H1 (cell line): ENCODE measurements at regions not wholly inside any gene's neighbourhood (a gene's known extent, or its start where the extent isn't known, plus 50 kb on each side); places are given as distances from the start of the nearest gene placed in this dataset.

ENCODE experiments used
- CTCF ChIA-PET: fragments of 300-600 bp; sonication (Branson Sonifier 250); formaldehyde crosslinking; loops from one replicate; lab custom pipeline; 2021; ENCODE audit not compliant: partially characterized antibody; lab: Charles Lee
- POLR2A ChIA-PET: fragments of 300-600 bp; sonication (Branson Sonifier 250); formaldehyde crosslinking; loops from one replicate; lab custom pipeline; 2021; ENCODE audit warnings: inconsistent platforms; ENCODE audit not compliant: partially characterized antibody; lab: Charles Lee
- DNase-seq, 2 experiments: peaks; one replicate each; pipeline versions ENCODE4 v3.0.0 to v3.0.0-alpha.2; 2010 to 2022; ENCODE audit warnings: low spot score in 2 of 2, low read depth in 1 of 2, mixed read lengths in 1 of 2
- FAIRE-seq: peaks from 2 replicates; lab custom pipeline; 2011; peaks lifted over from hg19 to GRCh38; lab: Jason Lieb, UNC
- H2AFZ ChIP-seq: 2 replicates; pipeline ENCODE4 v1.8.1; 2012; ENCODE audit warnings: low read length, inconsistent platforms
- H2AK5ac ChIP-seq: 2 replicates; pipeline ENCODE4 v1.6.1; 2013; ENCODE audit warnings: low read depth, low read length
- H2BK120ac ChIP-seq: replicated peaks from 2 replicates; pipeline ENCODE3; 2013; ENCODE audit warnings: low read depth, low read length, inconsistent platforms
- H2BK12ac ChIP-seq: 2 replicates; pipeline ENCODE4 v1.6.1; 2013; ENCODE audit warnings: low read depth, low read length
- H2BK15ac ChIP-seq: 2 replicates; pipeline ENCODE4 v1.6.1; 2013; ENCODE audit warnings: low read length
- H2BK20ac ChIP-seq: 2 replicates; pipeline ENCODE4 v1.6.1; 2013; ENCODE audit warnings: low read length
- H2BK5ac ChIP-seq: 2 replicates; pipeline ENCODE4 v1.6.1; 2013; ENCODE audit warnings: low read depth, low read length
- H3K14ac ChIP-seq: 2 replicates; pipeline ENCODE4 v1.6.1; 2013; ENCODE audit warnings: inconsistent platforms; ENCODE audit not compliant: insufficient read length
- H3K18ac ChIP-seq: 2 replicates; pipeline ENCODE4 v1.6.1; 2013; ENCODE audit warnings: low read length; ENCODE audit errors: extremely low read depth
- H3K23ac ChIP-seq: 2 replicates; pipeline ENCODE4 v1.6.1; 2013; ENCODE audit warnings: inconsistent platforms; ENCODE audit not compliant: insufficient read length
- H3K23me2 ChIP-seq: 2 replicates; pipeline ENCODE4 v1.6.1; 2013; ENCODE audit warnings: low read depth, low read length
- H3K27ac ChIP-seq: 2 replicates; pipeline ENCODE4 v1.6.1; 2011; ENCODE audit warnings: low read depth, low read length, inconsistent platforms
- H3K27me3 ChIP-seq, 4 experiments: replicated peaks in 1 of 4; 1 replicate in 1 of 4; 2 replicates in 3 of 4; pipeline versions ENCODE4 v1.6.1 to v1.8.1; 2011 to 2013; ENCODE audit warnings: low read length in 3 of 4, mild to moderate bottlenecking in 3 of 4, inconsistent platforms in 2 of 4, mixed read lengths in 2 of 4, moderate library complexity in 1 of 4; ENCODE audit not compliant: control insufficient read depth in 3 of 4, insufficient read depth in 3 of 4; ENCODE audit errors: extremely low read depth in 1 of 4
- H3K36me3 ChIP-seq, 4 experiments: 2 replicates each; pipeline versions ENCODE4 v1.6.1 to v1.8.1; 2011 to 2013; ENCODE audit warnings: mild to moderate bottlenecking in 4 of 4, low read length in 3 of 4, moderate library complexity in 2 of 4, control low read depth in 1 of 4, inconsistent platforms in 1 of 4; ENCODE audit not compliant: insufficient read depth in 4 of 4, control insufficient read depth in 2 of 4
- H3K4ac ChIP-seq: replicated peaks from 2 replicates; pipeline ENCODE3; 2013; ENCODE audit warnings: low read length, low read depth, mixed read lengths, inconsistent platforms; ENCODE audit not compliant: insufficient read length
- H3K4me1 ChIP-seq, 4 experiments: replicated peaks in 1 of 4; 1 replicate in 1 of 4; 2 replicates in 3 of 4; pipeline versions ENCODE4 v1.6.1 to v1.8.1; 2011 to 2013; ENCODE audit warnings: low read length in 3 of 4, inconsistent platforms in 2 of 4, mixed read lengths in 1 of 4; ENCODE audit not compliant: insufficient read depth in 4 of 4, control insufficient read depth in 3 of 4
- H3K4me2 ChIP-seq, 2 experiments: 2 replicates each; pipeline versions ENCODE4 v1.6.1 to v1.8.1; 2011 to 2013; ENCODE audit warnings: low read depth in 2 of 2, low read length in 2 of 2, control low read depth in 1 of 2, inconsistent platforms in 1 of 2, mild to moderate bottlenecking in 1 of 2; ENCODE audit not compliant: insufficient read depth in 1 of 2
- H3K4me3 ChIP-seq, 4 experiments: fragments of 200-600, 300-600 bp in 1 of 4; sonication (generic), shearing (Covaris generic), sonication (Bioruptor Twin) in 1 of 4; 2 replicates each; pipeline versions ENCODE4 v1.5.1 to v1.8.1; 2011 to 2016; ENCODE audit warnings: low read length in 4 of 4, low read depth in 3 of 4, control low read depth in 2 of 4, inconsistent platforms in 2 of 4, mild to moderate bottlenecking in 2 of 4, mixed read lengths in 1 of 4, moderate library complexity in 1 of 4; ENCODE audit not compliant: insufficient read depth in 2 of 4; ENCODE audit errors: extremely low read depth in 1 of 4
- H3K56ac ChIP-seq: replicated peaks from 2 replicates; pipeline ENCODE3; 2013; ENCODE audit warnings: low read depth, mild to moderate bottlenecking, mixed read lengths, low read length, inconsistent platforms; ENCODE audit not compliant: insufficient read length
- H3K79me1 ChIP-seq: 2 replicates; pipeline ENCODE4 v1.6.1; 2013; ENCODE audit warnings: low read depth, low read length, control low read depth
- H3K79me2 ChIP-seq, 2 experiments: 2 replicates each; pipeline versions ENCODE4 v1.6.1 to v1.8.1; 2012 to 2013; ENCODE audit warnings: low read length in 2 of 2, mild to moderate bottlenecking in 2 of 2, inconsistent platforms in 1 of 2; ENCODE audit not compliant: insufficient read depth in 2 of 2, control insufficient read depth in 1 of 2
- H3K9ac ChIP-seq, 4 experiments: replicated peaks in 1 of 4; 1 replicate in 1 of 4; 2 replicates in 3 of 4; pipeline versions ENCODE4 v1.6.1 to v1.8.1; 2011 to 2013; ENCODE audit warnings: low read depth in 3 of 4, low read length in 3 of 4, control low read depth in 2 of 4, mild to moderate bottlenecking in 2 of 4, moderate library complexity in 2 of 4, inconsistent platforms in 1 of 4; ENCODE audit errors: extremely low read depth in 1 of 4
- H3K9me3 ChIP-seq, 2 experiments: 2 replicates each; pipeline versions ENCODE4 v1.6.1 to v1.8.1; 2012 to 2013; ENCODE audit warnings: mild to moderate bottlenecking in 2 of 2, moderate library complexity in 2 of 2, control low read depth in 1 of 2, inconsistent platforms in 1 of 2, low read depth in 1 of 2, low read length in 1 of 2, mixed read lengths in 1 of 2; ENCODE audit not compliant: insufficient read depth in 2 of 2
- H4K20me1 ChIP-seq, 2 experiments: replicated peaks in 1 of 2; 2 replicates each; pipeline versions ENCODE3 to v1.8.1; 2011 to 2013; ENCODE audit warnings: inconsistent platforms in 2 of 2, low read length in 2 of 2, mild to moderate bottlenecking in 1 of 2; ENCODE audit not compliant: insufficient read depth in 2 of 2, control insufficient read depth in 1 of 2
- H4K5ac ChIP-seq: 2 replicates; pipeline ENCODE4 v1.6.1; 2013; ENCODE audit warnings: low read length, low read depth, mixed read lengths, inconsistent platforms; ENCODE audit not compliant: insufficient read length
- H4K8ac ChIP-seq: 2 replicates; pipeline ENCODE4 v1.8.0; 2013; ENCODE audit warnings: mild to moderate bottlenecking, moderate library complexity, low read length, inconsistent platforms; ENCODE audit not compliant: insufficient read depth; ENCODE audit errors: extremely low read depth
- H4K91ac ChIP-seq: replicated peaks from 2 replicates; pipeline ENCODE3; 2013; ENCODE audit warnings: low read length, mixed read lengths, inconsistent platforms; ENCODE audit not compliant: insufficient read length
- ATF3 ChIP-seq: IDR thresholded peaks from 2 replicates; pipeline ENCODE4 v1.6.1; 2011; ENCODE audit warnings: low read depth, mild to moderate bottlenecking, low read length; ENCODE audit not compliant: insufficient read depth
- BRCA1 ChIP-seq: IDR thresholded peaks from 2 replicates; pipeline ENCODE4 v1.6.1; 2012; ENCODE audit warnings: low read depth, low read length, improper control_type of control experiment
- CBX5 ChIP-seq: fragments of 300-800, 300-1000 bp; sonication (generic); IDR thresholded peaks from 2 replicates; pipeline ENCODE4 v1.7.1; 2016; ENCODE audit warnings: antibody characterized with exemption, low read length, low read depth
- CEBPB ChIP-seq: IDR thresholded peaks from 2 replicates; pipeline ENCODE4 v1.6.1; 2012; ENCODE audit warnings: low read depth, low read length
- CREB1 ChIP-seq: IDR thresholded peaks from 2 replicates; pipeline ENCODE4 v1.6.1; 2012; ENCODE audit warnings: inconsistent platforms
- NANOG ChIP-seq: IDR thresholded peaks from 2 replicates; pipeline ENCODE4 v1.6.1; 2011; ENCODE audit warnings: low read length, low read depth, mild to moderate bottlenecking, inconsistent platforms; ENCODE audit not compliant: insufficient read depth, poor library complexity, severe bottlenecking
- RNF2 ChIP-seq: fragments of 200-900, 300-1000 bp; sonication (generic); IDR thresholded peaks from 2 replicates; pipeline ENCODE4 v1.7.1; 2016; ENCODE audit warnings: borderline replicate concordance, low read depth, mild to moderate bottlenecking, antibody characterized with exemption, low read length; ENCODE audit not compliant: poor library complexity, severe bottlenecking; ENCODE audit errors: missing control alignments
- WGBS, 2 experiments: shearing (Covaris generic) in 1 of 2; methylation state at CpG; one replicate each; pipeline versions ENCODE4 v1.1.6 to v1.1.7; 2013 to 2015; ENCODE audit warnings: low lambda C conversion rate in 2 of 2, mixed read lengths in 2 of 2, inconsistent platforms in 1 of 2, low coverage in 1 of 2, missing lambda C conversion rate in 1 of 2; ENCODE audit not compliant: insufficient replicate concordance in 2 of 2, insufficient coverage in 1 of 2, insufficient read length in 1 of 2; ENCODE audit errors: extremely low coverage in 1 of 2, missing lambda C conversion rate in 1 of 2; 5-methylcytosine and 5-hydroxymethylcytosine counted together

DNA sequence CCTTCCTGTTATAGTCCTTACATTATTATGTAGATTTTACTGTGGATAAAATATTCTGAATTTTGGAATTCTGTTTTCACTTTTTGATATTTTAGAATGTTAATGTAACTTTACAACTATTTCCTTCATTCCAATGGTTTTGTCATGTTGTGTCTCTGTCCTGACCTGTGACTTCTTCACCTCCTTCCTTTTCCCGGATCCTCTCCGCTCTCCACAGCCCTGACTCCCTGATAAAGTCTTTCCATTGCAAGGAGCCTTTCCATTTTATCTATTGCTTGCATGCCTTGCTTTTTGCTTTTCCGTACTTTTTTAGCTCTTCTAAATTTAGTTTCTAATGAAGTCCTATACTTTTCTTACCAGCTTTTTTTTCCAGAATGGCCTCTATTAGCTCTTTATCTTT is 117.6 kb upstream of the ARRDC3 start:
- Histone ChIP-seq H4K91ac (no peak overlapping the region), H3K4me3 (no peak overlapping the region), H2BK5ac (no peak overlapping the region), H3K27ac (no peak overlapping the region), H4K8ac (no peak overlapping the region), H4K20me1 (no peaks in the 10 kb centered on the region), H3K36me3 (no peaks in the 10 kb centered on the region), H3K79me2 (no peaks in the 10 kb centered on the region), H3K4me2 (no peak overlapping the region), H3K14ac (no peak overlapping the region), H3K23me2 (no peaks in the 10 kb centered on the region), H2BK120ac (no peak overlapping the region), H3K18ac (no peak overlapping the region), H4K5ac (no peak overlapping the region), H3K4me1 (no peaks in the 10 kb centered on the region; a peak in 1 of 7 replicates), H3K27me3 (no peaks in the 10 kb centered on the region), H2AFZ (no peak overlapping the region), H3K79me1 (no peaks in the 10 kb centered on the region), H2BK15ac (no peak overlapping the region), H2BK12ac (no peak overlapping the region), H3K23ac (no peak overlapping the region), H3K4ac (no peak overlapping the region), H3K9me3 (no peaks in the 10 kb centered on the region), H2AK5ac (no peak overlapping the region), H3K56ac (no peak overlapping the region), H3K9ac (no peak overlapping the region), H2BK20ac (no peak overlapping the region)
- FAIRE-seq (no peak), DNase-seq (no peak)
- POLR2A ChIA-PET, result no interaction called here
- WGBS, 2 experiments, result 82% methylated on average over 3 of the region's 3 CpGs; no CpG with 5 or more reads in 1 of the 2 experiments
- CTCF ChIA-PET, result interaction anchor here (0.6 to 2.4 kb wide), 7 partner anchors 9 to 1352 kb away, joined by 3 to 10 read pairs (median 3); no protein-coding TSS in a partner anchor
- TF ChIP-seq NANOG (no peak), RNF2 (no peak), CBX5 (no peak), CREB1 (no peak), CEBPB (no peak), ATF3 (no peak), BRCA1 (no peak)
